CD4-positive, alpha-beta memory T cell (primary cell): ENCODE measurements at regions not wholly inside any gene's neighbourhood (a gene's known extent, or its start where the extent isn't known, plus 50 kb on each side); places are given as distances from the start of the nearest gene placed in this dataset.

Experiments used
- CTCF ChIA-PET: fragments of 350-600 bp; sonication (Branson Sonifier 250); formaldehyde crosslinking; loops from one replicate; lab custom pipeline; 2021; ENCODE audit warnings: inconsistent platforms; ENCODE audit not compliant: partially characterized antibody; lab: Charles Lee
- POLR2A ChIA-PET: fragments of 350-600 bp; sonication (Branson Sonifier 250); formaldehyde crosslinking; loops from one replicate; lab custom pipeline; 2021; ENCODE audit not compliant: partially characterized antibody; lab: Charles Lee
- DNase-seq, 5 donors: peaks; one replicate each; pipeline versions ENCODE4 v3.0.0 to v3.0.0-alpha.2; 2020 to 2022; ENCODE audit warnings: mixed read lengths in 1 of 5
- H3K27ac ChIP-seq: one replicate; pipeline ENCODE4 v1.7.0; 2013; ENCODE audit warnings: low read depth, low read length
- H3K27me3 ChIP-seq: 2 replicates; pipeline ENCODE4 v1.7.0; 2013; ENCODE audit warnings: mild to moderate bottlenecking, low read length, moderate library complexity; ENCODE audit not compliant: insufficient read depth
- H3K36me3 ChIP-seq: 2 replicates; pipeline ENCODE4 v1.7.0; 2013; ENCODE audit warnings: mild to moderate bottlenecking, low read length, moderate library complexity; ENCODE audit not compliant: insufficient read depth
- H3K4me1 ChIP-seq: 2 replicates; pipeline ENCODE4 v1.7.0; 2013; ENCODE audit warnings: mild to moderate bottlenecking, low read length, moderate library complexity; ENCODE audit not compliant: insufficient read depth
- H3K4me3 ChIP-seq, 2 donors: one replicate each; pipeline ENCODE4 v1.7.0; 2013; ENCODE audit warnings: low read length in 2 of 2, mild to moderate bottlenecking in 1 of 2
- H3K9me3 ChIP-seq, 2 donors: one replicate each; pipeline ENCODE4 v1.7.0; 2013; ENCODE audit warnings: low read length in 2 of 2, control low read depth in 1 of 2; ENCODE audit not compliant: control insufficient read depth in 1 of 2
- H3K27ac Mint-ChIP-seq, 7 donors: one replicate each; pipeline ENCODE4 v1.8.0; 2020 to 2021; ENCODE audit warnings: mixed read lengths in 7 of 7, mild to moderate bottlenecking in 6 of 7, inconsistent platforms in 3 of 7, moderate library complexity in 3 of 7
- H3K27me3 Mint-ChIP-seq, 2 donors: one replicate each; pipeline ENCODE4 v1.8.0; 2020 to 2021; ENCODE audit warnings: mixed read lengths in 2 of 2
- H3K36me3 Mint-ChIP-seq, 2 donors: one replicate each; pipeline ENCODE4 v1.8.0; 2020 to 2021; ENCODE audit warnings: mixed read lengths in 2 of 2, inconsistent platforms in 1 of 2, mild to moderate bottlenecking in 1 of 2
- H3K4me1 Mint-ChIP-seq, 4 donors: one replicate each; pipeline ENCODE4 v1.8.0; 2020 to 2021; ENCODE audit warnings: mixed read lengths in 4 of 4, mild to moderate bottlenecking in 1 of 4
- H3K4me3 Mint-ChIP-seq, 8 donors: one replicate each; pipeline ENCODE4 v1.8.0; 2020 to 2021; ENCODE audit warnings: mixed read lengths in 8 of 8, mild to moderate bottlenecking in 7 of 8, moderate library complexity in 6 of 8, inconsistent platforms in 3 of 8
- H3K9me3 Mint-ChIP-seq, 8 donors: one replicate each; pipeline ENCODE4 v1.8.0; 2020 to 2021; ENCODE audit warnings: mixed read lengths in 8 of 8, mild to moderate bottlenecking in 5 of 8, inconsistent platforms in 3 of 8, moderate library complexity in 1 of 8
- intact Hi-C: fragments of 100-400 bp; cut with micrococcal nuclease; formaldehyde crosslinking; loops from one replicate; pipeline ENCODE4 v1.15.1; 2023

- H3K27ac Mint-ChIP-seq = no peak overlapping the region
- H3K27ac ChIP-seq = no peak overlapping the region
- H3K4me1 ChIP-seq = no peaks in the 10 kb centered on the region
- CTCF ChIA-PET = no interaction called here
- no peaks in the 10 kb centered on the region for H3K27me3 ChIP-seq
- intact Hi-C loops = no loop called here
- no peak overlapping the region for H3K4me3 Mint-ChIP-seq
- no peak for DNase-seq
- H3K36me3 ChIP-seq = no peaks in the 10 kb centered on the region
- POLR2A ChIA-PET = no interaction called here
- peaks cover 0 to 6% (median 4%) of the 10 kb centered on the region in 8 donors for H3K9me3 Mint-ChIP-seq
- no peak overlapping the region for H3K4me3 ChIP-seq
- no peaks in the 10 kb centered on the region for H3K4me1 Mint-ChIP-seq
- H3K27me3 Mint-ChIP-seq = no peaks in the 10 kb centered on the region
- H3K9me3 ChIP-seq = no peaks in the 10 kb centered on the region
- no peaks in the 10 kb centered on the region for H3K36me3 Mint-ChIP-seq
Observed at GRCh38 chr1:208513799-208514198, 269.6 kb upstream of the PLXNA2 start.

- no peaks in the 10 kb centered on the region for H3K4me1 Mint-ChIP-seq
- no peak overlapping the region for H3K4me3 Mint-ChIP-seq
- ChIA-PET CTCF (no interaction called here), POLR2A (no interaction called here)
- H3K27ac ChIP-seq = no peak overlapping the region
- no peak for DNase-seq
- H3K27ac Mint-ChIP-seq = no peak overlapping the region
- H3K36me3 ChIP-seq = no peaks in the 10 kb centered on the region
- H3K36me3 Mint-ChIP-seq = no peaks in the 10 kb centered on the region
- peaks cover 0 to 6% (median 4%) of the 10 kb centered on the region in 8 donors for H3K9me3 Mint-ChIP-seq
- no peaks in the 10 kb centered on the region for H3K27me3 Mint-ChIP-seq
- intact Hi-C loops = no loop called here
- H3K4me1 ChIP-seq = no peaks in the 10 kb centered on the region
- H3K9me3 ChIP-seq = no peaks in the 10 kb centered on the region
- no peaks in the 10 kb centered on the region for H3K27me3 ChIP-seq
- no peak overlapping the region for H3K4me3 ChIP-seq
Observed at GRCh38 chr1:208515129-208515528, 270.9 kb upstream of the PLXNA2 start.

GRCh38 chr1:208516780-208517179 is 272.6 kb upstream of the PLXNA2 start:
- Histone ChIP-seq H3K27ac (no peak overlapping the region), H3K9me3 (no peaks in the 10 kb centered on the region), H3K4me1 (no peaks in the 10 kb centered on the region), H3K27me3 (no peaks in the 10 kb centered on the region), H3K4me3 (no peak overlapping the region), H3K36me3 (no peaks in the 10 kb centered on the region)
- Mint-ChIP-seq H3K27me3 (no peaks in the 10 kb centered on the region), H3K4me1 (no peaks in the 10 kb centered on the region), H3K27ac (no peak overlapping the region), H3K4me3 (no peak overlapping the region), H3K36me3 (no peaks in the 10 kb centered on the region), H3K9me3 (peaks cover 0 to 6% (median 4%) of the 10 kb centered on the region in 8 donors)
- ChIA-PET CTCF (no interaction called here), POLR2A (no interaction called here)
- intact Hi-C loops = no loop called here
- DNase-seq = no peak

- no peak overlapping the region for H3K27ac Mint-ChIP-seq
- Histone ChIP-seq H3K36me3 (no peaks in the 10 kb centered on the region), H3K9me3 (no peaks in the 10 kb centered on the region), H3K27me3 (no peaks in the 10 kb centered on the region), H3K4me3 (no peak overlapping the region), H3K4me1 (no peaks in the 10 kb centered on the region), H3K27ac (no peak overlapping the region)
- H3K36me3 Mint-ChIP-seq = no peaks in the 10 kb centered on the region
- intact Hi-C loops = no loop called here
- no peak for DNase-seq
- peaks cover 0 to 6% (median 3%) of the 10 kb centered on the region in 8 donors for H3K9me3 Mint-ChIP-seq
- H3K27me3 Mint-ChIP-seq = no peaks in the 10 kb centered on the region
- no peak overlapping the region for H3K4me3 Mint-ChIP-seq
- CTCF ChIA-PET = no interaction called here
- POLR2A ChIA-PET = no interaction called here
- no peaks in the 10 kb centered on the region for H3K4me1 Mint-ChIP-seq
Observed at GRCh38 chr1:208520438-208521099, 276.4 kb upstream of the PLXNA2 start.

GRCh38 chr1:208521534-208521933 is 277.4 kb upstream of the PLXNA2 start:
- ChIA-PET CTCF (no interaction called here), POLR2A (no interaction called here)
- Mint-ChIP-seq H3K27me3 (peaks cover 0 to 3% of the 10 kb centered on the region in 2 donors), H3K36me3 (no peaks in the 10 kb centered on the region), H3K4me3 (no peak overlapping the region), H3K27ac (no peak overlapping the region), H3K9me3 (peaks cover 0 to 6% (median 3%) of the 10 kb centered on the region in 8 donors), H3K4me1 (no peaks in the 10 kb centered on the region)
- Histone ChIP-seq H3K27ac (no peak overlapping the region), H3K4me1 (no peaks in the 10 kb centered on the region), H3K4me3 (no peak overlapping the region), H3K27me3 (no peaks in the 10 kb centered on the region), H3K9me3 (no peaks in the 10 kb centered on the region), H3K36me3 (no peaks in the 10 kb centered on the region)
- intact Hi-C loops = no loop called here
- DNase-seq = no peak

- no peaks in the 10 kb centered on the region for H3K9me3 Mint-ChIP-seq
- peaks cover 2 to 3% of the 10 kb centered on the region in 2 donors for H3K27me3 Mint-ChIP-seq
Observed at GRCh38 chr1:208523007-208523406, 278.8 kb upstream of the PLXNA2 start.

GRCh38 chr1:208524376-208524775 is 280.2 kb upstream of the PLXNA2 start:
- no peak overlapping the region for H3K4me3 ChIP-seq
- ChIA-PET POLR2A (no interaction called here), CTCF (no interaction called here)
- Mint-ChIP-seq H3K9me3 (no peaks in the 10 kb centered on the region), H3K4me3 (no peak overlapping the region), H3K36me3 (no peaks in the 10 kb centered on the region), H3K27me3 (peaks cover 2 to 3% of the 10 kb centered on the region in 2 donors), H3K27ac (no peak overlapping the region), H3K4me1 (no peaks in the 10 kb centered on the region)
- intact Hi-C loops = no loop called here
- DNase-seq = no peak
- no peaks in the 10 kb centered on the region for H3K9me3 ChIP-seq
- H3K27ac ChIP-seq = no peak overlapping the region
- H3K27me3 ChIP-seq = no peaks in the 10 kb centered on the region
- H3K36me3 ChIP-seq = no peaks in the 10 kb centered on the region
- H3K4me1 ChIP-seq = no peaks in the 10 kb centered on the region

More at GRCh38 chr1:208523007-208523406, 278.8 kb upstream of the PLXNA2 start:
- Histone ChIP-seq H3K4me3 (no peak overlapping the region), H3K9me3 (no peaks in the 10 kb centered on the region), H3K4me1 (no peaks in the 10 kb centered on the region), H3K27me3 (no peaks in the 10 kb centered on the region), H3K36me3 (no peaks in the 10 kb centered on the region), H3K27ac (no peak overlapping the region)
- H3K36me3 Mint-ChIP-seq = no peaks in the 10 kb centered on the region
- no peaks in the 10 kb centered on the region for H3K4me1 Mint-ChIP-seq
- POLR2A ChIA-PET = no interaction called here
- no peak overlapping the region for H3K27ac Mint-ChIP-seq
- H3K4me3 Mint-ChIP-seq = no peak overlapping the region
- CTCF ChIA-PET = no interaction called here
- DNase-seq = no peak
- intact Hi-C loops = no loop called here
